Heart left ventricle (tissue), 16 donors: ENCODE measurements at regions not wholly inside any gene's neighbourhood (a gene's known extent, or its start where the extent isn't known, plus 50 kb on each side); places are given as distances from the start of the nearest gene placed in this dataset.

Source experiments
- ATAC-seq, 4 donors: fragments of 200-7000 bp; cut with Tn5 transposase; one replicate each; pipeline ENCODE4 v1.9.1; 2020 to 2022; ENCODE audit warnings: moderate library complexity in 4 of 4, mild to moderate bottlenecking in 3 of 4, moderate number of reproducible peaks in 1 of 4
- DNase-seq, 5 donors: peaks; one replicate each; pipeline ENCODE4 v3.0.0-alpha.2; 2020
- H3K27ac ChIP-seq, 12 donors: fragments of 200-600 bp; sonication (generic) in 4 of 12; one replicate each; pipeline versions ENCODE4 v1.5.0 to v1.8.0; 2016 to 2022; ENCODE audit warnings: mild to moderate bottlenecking in 2 of 12
- H3K27me3 ChIP-seq, 9 donors: fragments of 200-600 bp; sonication (generic) in 2 of 9; one replicate each; pipeline versions ENCODE4 v1.5.1 to v1.8.0; 2016 to 2022; ENCODE audit warnings: mild to moderate bottlenecking in 3 of 9
- H3K36me3 ChIP-seq, 9 donors: fragments of 200-600 bp; sonication (generic) in 2 of 9; one replicate each; pipeline versions ENCODE4 v1.5.0 to v1.8.0; 2018 to 2022; ENCODE audit warnings: mild to moderate bottlenecking in 2 of 9
- H3K4me1 ChIP-seq, 12 donors: fragments of 200-600 bp; sonication (generic) in 4 of 12; one replicate each; pipeline versions ENCODE4 v1.5.0 to v1.8.0; 2016 to 2022; ENCODE audit warnings: mild to moderate bottlenecking in 3 of 12
- H3K4me3 ChIP-seq, 12 donors: fragments of 200-600 bp; sonication (generic) in 4 of 12; one replicate each; pipeline versions ENCODE4 v1.5.0 to v1.8.0; 2017 to 2022; ENCODE audit warnings: mild to moderate bottlenecking in 9 of 12, moderate library complexity in 4 of 12
- H3K9me3 ChIP-seq, 12 donors: fragments of 200-600 bp; sonication (generic) in 4 of 12; one replicate each; pipeline versions ENCODE4 v1.5.0 to v1.8.0; 2016 to 2022; ENCODE audit warnings: mild to moderate bottlenecking in 1 of 12
- CTCF ChIP-seq, 12 donors: fragments of 200-600 bp; sonication (generic) in 4 of 12; IDR thresholded peaks; one replicate each; pipeline versions ENCODE4 v1.5.0 to v1.8.0; 2018 to 2022; ENCODE audit warnings: antibody characterized with exemption in 12 of 12, mild to moderate bottlenecking in 5 of 12
- POLR2A ChIP-seq, 2 donors: fragments of 450-650 bp; IDR thresholded peaks; one replicate each; pipeline ENCODE4 v1.6.1; 2017; ENCODE audit warnings: antibody characterized with exemption in 2 of 2, mild to moderate bottlenecking in 2 of 2, moderate library complexity in 2 of 2
- WGBS, 4 donors: extraction: QIAGEN DNeasy Blood & Tissue Kit in 2 of 4; methylation state at CpG; one replicate each; pipeline versions ENCODE4 v1.1.5 to v1.1.7; 2013 to 2018; 5-methylcytosine and 5-hydroxymethylcytosine counted together
- intact Hi-C, 10 donors: fragments of 100-400 bp; cut with DNase I; formaldehyde crosslinking; loops; one replicate each; pipeline versions ENCODE4 v1.11.1 to v1.14.2; 2022
- donor health status: ischemic (EF 13 %, LVEDD 7.1; RV severe dilation, severe dysfunction).
- donor health status: healthy with polysubstance abuse.
- donor health status: DM: no; HTN: yes; CAD: no.
- donor health status: DM: no; HTN: no; CAD: no.
- donor health status: ischemic (EF 25% LVEDD 6.9; RV normal size, moderate dysfunction).
- donor health status: ischemic (EF 25% LVEDD 5.7; RV mildly dilated, moderate dysfunction).
- donor health status: healthy.
- donor health status: DM: yes; HTN: yes; CAD: no.
- donor health status: ischemic (EF 35%, LVEDD 5.7; RV mildly dilated, moderate dysfunction).
- donor health status: nonischemic (EF 11% LVEDD 7.7; RV severe dilation, severe dysfunction).
- donor health status: DM: yes; HTN: yes; CAD: no.
- donor health status: PGD.
- donor health status: ischemic (EF 29% LVEDD 5.4; RV normal size, mild dysfunction).
- donor health status: nonischemic (EF 23%, LVEDD 6.1; RV moderate dilation, normal function).

DNA sequence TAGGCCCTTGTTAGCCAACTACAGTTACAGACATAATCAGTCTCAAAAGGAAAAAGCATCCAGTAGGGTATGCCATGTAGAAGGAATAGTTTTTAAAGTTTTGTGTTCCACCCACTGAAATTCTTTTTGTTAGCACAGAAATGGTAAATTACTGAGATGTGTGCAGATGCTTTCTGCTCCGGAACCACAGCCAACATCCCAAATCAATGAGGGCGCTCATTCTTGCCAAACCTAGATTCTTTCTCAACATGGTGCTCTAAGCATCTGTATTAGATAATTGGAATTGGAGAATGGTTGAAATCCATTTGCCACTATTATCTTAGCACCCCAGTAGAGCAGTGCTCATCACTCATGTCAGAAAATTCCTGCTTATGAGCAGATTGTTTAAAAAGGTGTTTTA, 127.8 kb downstream of the SEC61B start:
- 94 to 100% (median 96%) methylated on average over 2 of the region's 2 CpGs for WGBS, 4 donors
- intact Hi-C loops = loop anchor here in 1 of 10 donors (10.0 kb wide), 1 partner anchor 215 kb away; no protein-coding TSS in a partner anchor
- Histone ChIP-seq H3K4me3 (no peak overlapping the region), H3K4me1 (peaks cover 0 to 6% (median 0%) of the 10 kb centered on the region in 12 donors), H3K27me3 (no peaks in the 10 kb centered on the region), H3K27ac (no peak overlapping the region), H3K9me3 (no peaks in the 10 kb centered on the region), H3K36me3 (no peaks in the 10 kb centered on the region)
- TF ChIP-seq POLR2A (IDR thresholded peaks at IDR 0.05) = no peak
- TF ChIP-seq CTCF (IDR thresholded peaks at IDR 0.05) = no peak
- ATAC-seq (no peak), DNase-seq (no peak)

GRCh38 chr9:99350461-99350860, 128.4 kb downstream of the SEC61B start:
- DNase-seq = no peak
- intact Hi-C loops = loop anchor here in 1 of 10 donors (10.0 kb wide), 1 partner anchor 214 kb away; no protein-coding TSS in a partner anchor
- TF ChIP-seq CTCF (IDR thresholded peaks at IDR 0.05) (no peak), POLR2A (IDR thresholded peaks at IDR 0.05) (no peak)
- Histone ChIP-seq H3K27ac (no peak overlapping the region), H3K36me3 (no peaks in the 10 kb centered on the region), H3K4me1 (peaks cover 0 to 6% (median 0%) of the 10 kb centered on the region in 12 donors), H3K9me3 (no peaks in the 10 kb centered on the region), H3K27me3 (no peaks in the 10 kb centered on the region), H3K4me3 (no peak overlapping the region)
- ATAC-seq = no peak
- WGBS, 4 donors = 32 to 59% (median 46%) methylated on average over 1 of the region's 1 CpG

DNA sequence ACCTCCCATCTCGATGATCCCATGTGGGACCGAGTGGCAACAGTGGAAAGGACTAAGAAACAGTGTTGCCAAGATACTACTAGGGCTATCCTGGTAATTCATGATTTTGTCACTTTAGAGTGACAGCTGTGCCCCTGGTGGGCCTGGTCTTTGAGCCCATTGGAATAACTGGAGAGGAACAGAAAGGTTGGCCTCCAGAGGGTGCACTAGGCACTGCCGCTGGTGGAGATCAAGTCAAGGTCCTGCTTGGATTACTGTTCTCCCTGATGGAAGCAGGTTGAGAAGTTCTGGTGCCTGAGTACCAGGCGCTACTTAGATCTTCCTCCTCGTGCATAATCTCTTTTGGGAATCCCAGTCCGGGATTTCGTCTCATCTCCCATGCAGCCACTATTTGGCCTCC, 129.6 kb downstream of the SEC61B start:
- no peaks in the 10 kb centered on the region for H3K9me3 ChIP-seq
- H3K27me3 ChIP-seq = no peaks in the 10 kb centered on the region
- no peak for TF ChIP-seq CTCF (IDR thresholded peaks at IDR 0.05)
- TF ChIP-seq POLR2A (IDR thresholded peaks at IDR 0.05) = no peak
- peaks cover 0 to 15% (median 0%) of the 10 kb centered on the region in 12 donors for H3K4me1 ChIP-seq
- no peak overlapping the region for H3K4me3 ChIP-seq
- no peaks in the 10 kb centered on the region for H3K36me3 ChIP-seq
- 95 to 99% (median 97%) methylated on average over 6 to 7 of the region's 7 CpGs for WGBS, 4 donors
- intact Hi-C loops = loop anchor here in 1 of 10 donors (10.0 kb wide), 1 partner anchor 213 kb away; no protein-coding TSS in a partner anchor
- DNase-seq (no peak), ATAC-seq (no peak)
- no peak overlapping the region for H3K27ac ChIP-seq

DNA sequence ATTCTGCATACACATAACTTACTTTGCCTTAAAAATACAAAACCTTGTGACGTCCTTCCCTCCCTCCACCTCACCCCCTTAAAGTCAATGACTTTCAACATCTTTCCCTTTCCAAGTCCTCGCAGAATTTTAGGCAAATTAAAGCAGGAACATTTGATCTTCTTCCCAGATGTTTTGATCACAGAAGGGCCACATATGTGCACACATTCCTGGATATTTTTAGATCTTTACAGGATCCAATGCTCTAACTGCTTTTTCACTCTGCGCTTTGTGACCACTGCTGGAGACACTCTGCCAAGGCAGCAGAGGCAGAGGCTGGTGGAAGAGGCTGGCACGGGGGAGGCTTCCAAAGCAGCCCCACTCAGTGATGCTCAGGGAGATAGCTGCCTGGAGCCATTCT, 130.7 kb downstream of the SEC61B start:
- no peak for TF ChIP-seq CTCF (IDR thresholded peaks at IDR 0.05)
- TF ChIP-seq POLR2A (IDR thresholded peaks at IDR 0.05) = no peak
- no peak for DNase-seq
- Histone ChIP-seq H3K9me3 (no peaks in the 10 kb centered on the region), H3K36me3 (no peaks in the 10 kb centered on the region), H3K4me1 (peaks cover 0 to 24% (median 3%) of the 10 kb centered on the region in 12 donors), H3K27ac (peak overlapping the region in 1 of 12 donors; percentile 29), H3K27me3 (no peaks in the 10 kb centered on the region), H3K4me3 (no peak overlapping the region)
- 55 to 65% (median 56%) methylated on average over 4 of the region's 4 CpGs for WGBS, 4 donors
- intact Hi-C loops = loop anchor here in 1 of 10 donors (10.0 kb wide), 1 partner anchor 212 kb away; no protein-coding TSS in a partner anchor
- no peak for ATAC-seq
